Left renal cortex interstitium (tissue), 4 donors: ENCODE measurements at regions not wholly inside any gene's neighbourhood (a gene's known extent, or its start where the extent isn't known, plus 50 kb on each side); places are given as distances from the start of the nearest gene placed in this dataset.

ENCODE experiments used
- DNase-seq, 4 donors: peaks; one replicate each; pipeline ENCODE4 v3.0.0-alpha.2; 2013; ENCODE audit warnings: low read depth in 4 of 4, low spot score in 2 of 4, missing footprints in 1 of 4

- DNase-seq, result no peak
Observed at GRCh38 chr11:92276773-92277172, 52.2 kb downstream of the FAT3 start.

- DNase-seq, result no peak
Observed at GRCh38 chr11:92277871-92278270, 53.3 kb downstream of the FAT3 start.

DNA sequence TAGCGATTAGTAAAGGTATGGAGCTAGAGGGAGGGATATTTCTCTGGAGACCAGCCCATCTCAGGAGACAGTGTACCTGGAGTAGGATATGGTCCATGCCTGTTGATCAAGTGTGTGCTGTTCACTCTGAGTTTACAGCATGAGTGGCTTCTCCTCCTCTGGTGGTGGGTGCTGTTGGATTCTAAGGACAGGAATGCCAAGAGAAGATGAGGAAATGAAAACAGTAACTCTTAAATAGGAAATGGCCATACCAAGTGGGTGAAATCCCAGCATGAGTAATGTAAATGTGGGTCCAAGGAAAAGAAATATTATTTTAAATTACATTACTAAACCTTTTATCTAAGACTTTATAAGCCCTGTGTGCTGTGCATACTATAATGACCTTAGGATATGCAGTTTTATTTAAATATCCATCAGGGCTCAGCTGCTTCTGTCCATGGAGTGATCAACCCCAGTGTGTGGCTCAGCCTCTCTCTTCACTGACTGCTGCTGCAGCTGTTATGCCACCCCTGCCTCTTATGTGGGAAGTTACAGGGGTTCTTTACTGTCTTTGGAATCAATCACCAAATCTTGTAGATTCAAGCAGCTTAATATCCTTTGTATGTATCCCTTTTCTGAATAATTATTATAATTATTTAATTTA, 54.3 kb downstream of the FAT3 start:
- no peak for DNase-seq

- DNase-seq, result no peak
Observed at GRCh38 chr11:92284107-92284506, 59.5 kb downstream of the FAT3 start.

GRCh38 chr11:92284558-92284957, 59.9 kb downstream of the FAT3 start:
- DNase-seq, result no peak

DNA sequence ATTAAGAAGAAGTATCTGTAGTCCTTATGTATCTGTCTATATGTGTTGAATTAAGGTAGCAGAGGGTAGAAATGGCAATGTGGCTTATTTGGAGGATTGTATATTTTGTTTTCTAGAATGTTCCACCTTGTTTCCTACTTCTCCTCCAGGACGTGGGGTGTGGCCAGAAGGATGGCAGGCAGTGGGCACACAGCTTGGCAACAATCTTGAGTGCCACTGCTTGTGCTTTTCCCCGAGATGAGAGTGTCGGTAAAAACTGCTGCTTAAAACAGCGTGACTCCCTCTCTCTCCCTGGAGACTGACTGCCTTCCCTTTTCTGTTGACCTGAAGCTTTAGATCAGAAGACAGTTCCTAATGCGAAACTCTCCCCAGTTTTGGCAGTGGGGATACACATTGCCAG, 61.2 kb downstream of the FAT3 start:
- no peak for DNase-seq

- no peak for DNase-seq
Observed at GRCh38 chr11:92286709-92287108, 62.1 kb downstream of the FAT3 start.

DNA sequence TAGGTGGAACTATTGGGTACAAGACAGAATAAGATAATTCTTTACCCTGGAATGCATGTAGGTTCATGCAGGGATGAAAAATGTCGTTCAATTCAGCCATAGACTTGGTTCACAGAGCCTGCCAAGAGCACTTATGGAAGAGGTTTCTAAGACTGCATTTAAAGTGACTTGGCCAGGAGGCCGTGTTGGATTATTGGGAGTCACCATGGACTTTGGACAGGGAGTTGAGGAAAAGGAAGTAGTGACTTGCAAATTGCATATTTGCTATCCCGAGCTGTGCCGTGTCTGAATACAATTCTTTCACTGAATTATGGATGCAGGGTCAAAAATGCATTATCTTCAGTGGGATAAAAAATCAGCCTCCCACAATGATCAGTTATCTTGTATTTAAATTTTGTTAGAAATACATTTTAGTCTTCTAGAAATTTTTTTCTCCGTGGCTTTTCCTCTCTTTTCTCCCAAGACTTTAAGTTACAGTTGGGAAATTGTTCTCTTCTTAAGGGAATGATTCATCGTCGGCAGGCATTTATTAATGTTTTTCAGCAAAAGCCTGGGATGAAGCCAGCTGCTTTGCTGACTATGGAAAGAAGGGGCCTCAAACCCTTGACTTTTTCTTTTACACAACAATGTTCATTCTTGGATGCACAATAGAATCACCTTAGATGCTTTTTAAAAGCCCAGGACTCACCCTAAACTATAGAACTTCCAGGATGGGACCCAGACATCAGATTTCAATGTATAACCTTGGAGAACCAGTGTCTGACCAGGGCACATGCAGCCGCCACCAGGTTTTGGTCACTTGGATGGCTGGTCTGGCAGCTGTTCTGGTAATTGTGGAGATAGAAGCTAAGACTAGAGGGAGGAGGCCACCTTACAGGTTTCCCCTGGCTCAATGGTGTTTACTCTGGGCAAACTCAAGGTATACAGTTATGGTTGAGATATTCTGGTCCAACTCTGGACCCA, 70.8 kb downstream of the FAT3 start:
- DNase-seq, result no peak

DNA sequence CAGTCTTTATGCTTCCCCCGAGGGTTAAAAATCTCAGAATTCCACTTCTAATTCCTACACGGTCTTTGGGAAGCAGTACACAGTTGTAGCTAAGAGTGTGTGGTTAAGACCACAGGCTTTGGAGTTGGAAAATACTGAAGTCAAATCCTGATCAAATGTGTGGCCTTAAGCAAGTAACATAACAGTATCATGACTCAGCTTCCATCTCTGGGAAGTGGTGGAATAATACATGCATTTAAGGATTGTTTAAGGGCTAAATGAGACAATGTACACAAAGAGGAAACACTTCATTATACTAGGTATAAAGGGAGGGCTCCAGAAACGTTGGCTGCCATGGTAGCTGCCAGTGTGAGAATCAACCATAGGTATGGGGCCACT, 71.5 kb downstream of the FAT3 start:
- DNase-seq, result no peak

GRCh38 chr11:92297567-92298553, 73.2 kb downstream of the FAT3 start:
- no peak for DNase-seq

DNA sequence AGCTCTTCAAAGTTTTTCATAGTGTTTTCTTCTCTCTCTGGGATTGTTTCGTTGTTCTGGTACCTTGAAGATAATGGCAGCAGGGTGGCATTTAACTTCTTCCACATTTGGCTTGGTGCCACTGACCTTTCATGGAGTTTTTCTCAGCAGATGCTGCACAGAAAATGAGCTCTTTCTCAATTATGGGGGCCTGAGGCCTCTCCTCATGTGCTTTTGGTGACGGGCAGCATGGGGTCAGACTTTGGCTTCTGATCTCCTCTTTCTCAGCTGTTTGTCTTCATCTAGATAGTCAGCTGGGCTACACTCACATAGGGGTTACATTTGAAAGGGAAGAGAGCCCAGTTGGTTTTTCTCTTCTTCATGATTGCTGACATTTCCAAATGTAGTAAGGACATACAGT, 76.3 kb downstream of the FAT3 start:
- DNase-seq, result no peak

DNA sequence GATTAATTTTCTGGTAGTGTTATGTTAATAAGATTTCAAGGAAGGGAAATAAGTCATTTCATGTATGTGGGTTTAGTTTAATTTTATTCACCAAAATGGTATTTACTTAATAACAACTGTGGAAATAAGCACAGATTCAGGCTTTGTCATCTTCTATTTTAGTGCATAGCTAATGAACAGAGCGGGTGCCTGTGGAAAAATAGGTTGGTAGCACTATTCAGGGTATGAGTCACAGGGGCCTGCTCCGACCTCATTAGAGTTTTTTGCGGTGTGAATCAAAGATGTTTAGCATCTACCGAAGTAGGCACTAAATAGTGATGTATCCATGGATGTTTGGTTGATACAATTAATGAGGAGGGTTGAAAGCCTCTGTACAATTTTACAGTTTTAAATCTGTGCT, 78.2 kb downstream of the FAT3 start:
- no peak for DNase-seq

DNA sequence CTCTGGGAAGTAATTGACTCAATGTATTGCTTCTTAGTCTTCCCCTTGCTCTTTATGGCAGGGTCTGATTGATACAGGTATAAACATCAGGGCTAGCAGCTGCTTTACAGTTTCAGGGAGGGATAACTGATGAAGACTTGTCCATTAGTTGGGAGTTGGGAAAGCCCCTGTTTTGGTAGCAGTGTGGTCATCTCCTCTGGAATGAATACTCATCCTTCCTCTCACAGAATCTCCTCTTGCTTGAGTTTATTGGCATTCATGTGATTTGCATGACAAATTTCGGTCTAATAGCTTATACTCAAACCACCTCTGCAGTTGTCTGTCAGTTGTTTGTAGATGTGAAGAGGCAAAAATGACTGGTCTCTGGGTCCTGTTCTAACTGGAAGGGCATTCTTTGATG, 79.7 kb downstream of the FAT3 start:
- no peak for DNase-seq

DNA sequence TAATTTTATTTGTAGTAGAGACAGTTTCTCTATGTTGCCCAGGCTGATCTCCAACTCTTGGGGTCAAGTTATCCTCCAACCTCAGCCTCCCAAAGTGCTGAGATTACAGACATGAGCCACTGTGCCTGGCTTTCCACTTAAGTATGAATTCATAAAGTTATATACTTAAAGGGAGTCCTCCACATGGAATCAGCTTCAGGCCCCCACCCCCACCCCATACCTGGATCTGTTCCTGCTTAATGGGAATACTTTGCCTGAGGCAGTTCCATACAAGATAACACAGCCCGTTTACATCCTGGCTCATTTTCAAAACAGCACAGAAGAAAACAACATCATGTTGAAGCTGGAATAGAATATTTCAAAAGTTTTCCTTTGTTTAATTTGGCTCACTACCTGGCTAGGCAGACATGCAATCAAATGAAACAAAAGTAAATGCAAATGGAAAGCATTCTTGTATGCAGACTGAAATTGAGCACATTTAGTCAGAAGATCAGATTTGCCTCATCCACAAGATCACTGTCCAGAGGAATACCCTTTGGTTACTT, 82.4 kb downstream of the FAT3 start:
- DNase-seq, result no peak

DNA sequence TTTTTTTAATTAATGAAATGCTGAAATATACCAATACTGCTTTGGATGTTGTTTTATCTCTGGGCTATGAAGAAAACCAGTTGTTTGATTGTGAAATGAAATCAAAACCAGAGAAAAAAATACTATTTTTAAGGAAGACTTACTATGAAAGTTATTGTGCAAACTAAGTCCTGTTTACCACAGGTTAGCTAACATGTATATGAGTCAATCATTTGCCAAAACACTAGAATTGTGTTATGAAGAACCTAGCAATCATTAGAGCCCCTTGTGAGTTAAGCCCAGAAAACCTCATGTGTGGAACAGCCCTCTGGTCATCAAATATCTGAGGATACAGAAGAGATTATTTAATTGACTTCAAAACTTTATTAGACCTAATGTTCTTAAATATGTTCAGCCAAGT, 83.7 kb downstream of the FAT3 start:
- DNase-seq, result no peak

GRCh38 chr11:92311616-92312449, 87.2 kb downstream of the FAT3 start:
- no peak for DNase-seq

GRCh38 chr11:92313784-92314183, 89.2 kb downstream of the FAT3 start:
- no peak for DNase-seq

DNA sequence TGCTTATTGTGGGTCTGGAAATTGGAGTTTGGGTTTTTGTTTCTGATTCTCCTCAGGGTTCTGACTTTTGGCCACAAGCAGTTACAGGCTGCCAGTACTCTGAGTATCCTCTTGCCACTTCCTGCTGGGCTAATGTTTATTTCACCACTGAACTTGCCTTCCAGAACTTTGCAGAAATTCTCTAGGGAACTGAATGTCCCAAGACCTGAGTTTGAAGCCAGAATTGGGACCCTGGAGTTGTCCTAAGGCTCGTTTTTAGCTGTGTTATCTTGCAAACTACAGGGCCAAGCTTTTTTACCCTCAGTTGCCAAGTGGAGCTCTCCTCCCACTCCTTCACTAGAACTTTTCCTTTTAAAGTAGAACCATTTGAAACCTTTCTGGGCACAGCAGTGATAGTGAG, 89.9 kb downstream of the FAT3 start:
- no peak for DNase-seq

- DNase-seq, result no peak
Observed at GRCh38 chr11:92316106-92316809, 91.6 kb downstream of the FAT3 start.
